PC-9 (cell line): ENCODE measurements at regions not wholly inside any gene's neighbourhood (a gene's known extent, or its start where the extent isn't known, plus 50 kb on each side); places are given as distances from the start of the nearest gene placed in this dataset.

ENCODE experiments used
- EZH2 ChIP-seq: fragments of 200-600 bp; sonication (generic); IDR thresholded peaks from 2 replicates; pipeline ENCODE4 v1.8.0; 2017; ENCODE audit warnings: antibody characterized with exemption, low read depth
- TF ChIP-seq, protein P1 (sequence below): fragments of 200-600 bp; sonication (generic); conservative IDR thresholded peaks from 2 replicates; pipeline ENCODE4 v1.6.1; 2017; ENCODE audit warnings: mixed run types, antibody characterized with exemption, mild to moderate bottlenecking, moderate library complexity

- no peak for TF ChIP-seq EZH2
- TF ChIP-seq, protein P1, sequence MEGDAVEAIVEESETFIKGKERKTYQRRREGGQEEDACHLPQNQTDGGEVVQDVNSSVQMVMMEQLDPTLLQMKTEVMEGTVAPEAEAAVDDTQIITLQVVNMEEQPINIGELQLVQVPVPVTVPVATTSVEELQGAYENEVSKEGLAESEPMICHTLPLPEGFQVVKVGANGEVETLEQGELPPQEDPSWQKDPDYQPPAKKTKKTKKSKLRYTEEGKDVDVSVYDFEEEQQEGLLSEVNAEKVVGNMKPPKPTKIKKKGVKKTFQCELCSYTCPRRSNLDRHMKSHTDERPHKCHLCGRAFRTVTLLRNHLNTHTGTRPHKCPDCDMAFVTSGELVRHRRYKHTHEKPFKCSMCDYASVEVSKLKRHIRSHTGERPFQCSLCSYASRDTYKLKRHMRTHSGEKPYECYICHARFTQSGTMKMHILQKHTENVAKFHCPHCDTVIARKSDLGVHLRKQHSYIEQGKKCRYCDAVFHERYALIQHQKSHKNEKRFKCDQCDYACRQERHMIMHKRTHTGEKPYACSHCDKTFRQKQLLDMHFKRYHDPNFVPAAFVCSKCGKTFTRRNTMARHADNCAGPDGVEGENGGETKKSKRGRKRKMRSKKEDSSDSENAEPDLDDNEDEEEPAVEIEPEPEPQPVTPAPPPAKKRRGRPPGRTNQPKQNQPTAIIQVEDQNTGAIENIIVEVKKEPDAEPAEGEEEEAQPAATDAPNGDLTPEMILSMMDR, result no peak
Measured at GRCh38 chr14:106501898-106502297, 975.5 kb downstream of the TMEM121 start.
